ENCODE measurements at regions not wholly inside any gene's neighbourhood (a gene's known extent, or its start where the extent isn't known, plus 50 kb on each side); places are given as distances from the start of the nearest gene placed in this dataset.

GRCh38 chr11:70806461-70807194, 408.3 kb downstream of the CTTN start:
- ATAC-seq, result no peak
- in situ Hi-C loops (cut with MboI), result loop anchor here (25.0 kb wide), 1 partner anchor 256 kb away; no protein-coding TSS in a partner anchor

More at GRCh38 chr11:70806461-70807194, 408.3 kb downstream of the CTTN start:
- ChIA-PET POLR2A (no interaction called here), CTCF (ENCODE audit: low intra/inter-chr PET ratio) (no interaction called here)
- no peak for FAIRE-seq
- intact Hi-C loops (cut with micrococcal nuclease), result no loop called here
- Histone ChIP-seq H3K36me3 (ENCODE audit: control insufficient read depth, insufficient read depth, low read length) (no peaks in the 10 kb centered on the region), H3K79me2 (ENCODE audit: control insufficient read depth, insufficient read depth, low read length) (no peaks in the 10 kb centered on the region), H2AFZ (ENCODE audit: low read depth, low read length) (no peak overlapping the region), H3K9me1 (ENCODE audit: control insufficient read depth, insufficient read depth, low read length) (peaks cover 2% of the 10 kb centered on the region), H3K27ac (ENCODE audit: extremely low read depth, low read depth, low read length) (no peak overlapping the region), H3K9me3 (replicated peaks; ENCODE audit: control insufficient read depth, insufficient read depth, low read depth, low read length) (no peaks in the 10 kb centered on the region), H3K27me3 (ENCODE audit: control insufficient read depth in 2 of 2, insufficient read depth in 2 of 2, low read length in 2 of 2) (peaks cover 8 to 53% of the 10 kb centered on the region in 2 experiments; a peak in 3 of 5 replicates), H3K4me3 (no peak overlapping the region), H3K9ac (ENCODE audit: insufficient read depth in 1 of 2, low read depth in 2 of 2, low read length in 2 of 2) (no peak overlapping the region), H4K20me1 (replicated peaks; ENCODE audit: control insufficient read depth, insufficient read depth, low read length) (no peaks in the 10 kb centered on the region; the same call in 1 of the 2 replicates), H3K4me2 (ENCODE audit: insufficient read depth, low read length) (no peak overlapping the region), H3K4me1 (replicated peaks in 1 of 2; ENCODE audit: control insufficient read depth in 2 of 2, insufficient read depth in 2 of 2, low read length in 2 of 2) (no peaks in the 10 kb centered on the region)
- DNase-seq (ENCODE audit: extremely low read depth in 1 of 4, low spot score in 3 of 4), result no peak
- no TSS peak for BruUV-seq (replicated peaks)
- TF ChIP-seq USF1 (CRISPR knock-in tag; IDR thresholded peaks at IDR 0.05) (no peak), ZBTB12 (CRISPR knock-in tag; IDR thresholded peaks at IDR 0.05) (no peak), CHD1 (IDR thresholded peaks at IDR 0.05; ENCODE audit: low read length) (no peak), NFATC3 (IDR thresholded peaks at IDR 0.05) (no peak)
- under 1% methylated on average over 26 of the region's 27 CpGs for WGBS (ENCODE audit: insufficient coverage, low coverage, missing lambda C conversion rate)

Data from K562 (cell line).